ENCODE measurements at regions not wholly inside any gene's neighbourhood (a gene's known extent, or its start where the extent isn't known, plus 50 kb on each side); places are given as distances from the start of the nearest gene placed in this dataset.

GRCh38 chr13:48806522-48806921, 152.8 kb downstream of the CYSLTR2 start:
- TF ChIP-seq GATA3 (IDR thresholded peaks at IDR 0.05; ENCODE audit: low read depth, low read length): no peak
- TF ChIP-seq GATA2 (IDR thresholded peaks at IDR 0.05; ENCODE audit: low read depth, low read length): no peak
